ENCODE measurements at regions not wholly inside any gene's neighbourhood (a gene's known extent, or its start where the extent isn't known, plus 50 kb on each side); places are given as distances from the start of the nearest gene placed in this dataset.
A peak's percentile ranks its signal among the peaks of the same experiment; 100 is the strongest.

DNA sequence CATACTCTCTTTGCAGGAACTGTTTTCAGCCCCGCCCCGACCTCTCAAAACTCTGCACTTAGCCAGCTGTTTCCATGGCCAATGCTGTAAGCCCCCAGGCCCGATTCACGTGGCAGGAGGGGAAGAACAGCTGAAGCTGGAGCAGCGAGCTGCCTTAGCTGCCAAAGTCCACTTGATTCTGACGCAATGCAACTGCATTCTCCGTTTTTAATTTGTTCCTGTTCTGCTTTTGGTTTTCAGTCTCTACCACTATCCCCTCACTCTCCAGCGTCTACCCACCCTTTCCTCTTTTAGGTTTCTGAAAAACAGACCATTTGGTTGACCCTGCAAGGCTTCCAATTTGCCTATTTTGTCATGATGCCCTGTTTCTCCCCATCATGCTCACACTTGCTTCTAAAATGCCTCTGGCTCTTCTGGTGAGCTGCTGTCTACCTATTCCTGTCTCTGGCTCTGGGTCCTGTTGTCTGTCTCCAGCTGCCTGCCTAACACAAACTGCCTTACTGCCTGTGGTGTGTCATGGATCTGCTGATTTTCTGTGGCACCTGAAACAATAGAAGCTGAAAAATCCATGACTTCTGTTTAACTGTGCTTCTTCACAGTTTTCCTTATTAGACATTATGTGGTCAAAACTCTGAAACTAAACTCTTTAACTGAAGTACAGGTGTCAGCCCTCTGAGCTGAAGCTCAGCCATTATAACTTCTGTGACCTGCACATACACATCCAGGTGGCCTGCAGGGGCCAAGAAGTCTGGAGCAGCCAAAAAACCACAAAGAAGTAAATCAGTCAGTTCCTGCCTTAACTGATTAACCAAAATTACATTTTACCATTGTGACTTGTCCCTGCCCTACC is 160.5 kb upstream of the AGTR2 start:
- TF ChIP-seq, protein P1, sequence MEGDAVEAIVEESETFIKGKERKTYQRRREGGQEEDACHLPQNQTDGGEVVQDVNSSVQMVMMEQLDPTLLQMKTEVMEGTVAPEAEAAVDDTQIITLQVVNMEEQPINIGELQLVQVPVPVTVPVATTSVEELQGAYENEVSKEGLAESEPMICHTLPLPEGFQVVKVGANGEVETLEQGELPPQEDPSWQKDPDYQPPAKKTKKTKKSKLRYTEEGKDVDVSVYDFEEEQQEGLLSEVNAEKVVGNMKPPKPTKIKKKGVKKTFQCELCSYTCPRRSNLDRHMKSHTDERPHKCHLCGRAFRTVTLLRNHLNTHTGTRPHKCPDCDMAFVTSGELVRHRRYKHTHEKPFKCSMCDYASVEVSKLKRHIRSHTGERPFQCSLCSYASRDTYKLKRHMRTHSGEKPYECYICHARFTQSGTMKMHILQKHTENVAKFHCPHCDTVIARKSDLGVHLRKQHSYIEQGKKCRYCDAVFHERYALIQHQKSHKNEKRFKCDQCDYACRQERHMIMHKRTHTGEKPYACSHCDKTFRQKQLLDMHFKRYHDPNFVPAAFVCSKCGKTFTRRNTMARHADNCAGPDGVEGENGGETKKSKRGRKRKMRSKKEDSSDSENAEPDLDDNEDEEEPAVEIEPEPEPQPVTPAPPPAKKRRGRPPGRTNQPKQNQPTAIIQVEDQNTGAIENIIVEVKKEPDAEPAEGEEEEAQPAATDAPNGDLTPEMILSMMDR (IDR thresholded peaks at IDR 0.05; ENCODE audit: insufficient read depth in 1 of 2, low read depth in 1 of 2, low read length in 1 of 2, severe bottlenecking in 1 of 2, unreplicated experiment in 1 of 2): no peak
- Mint-ChIP-seq H3K27me3 (ENCODE audit: insufficient read depth, unreplicated experiment) (no peaks in the 10 kb centered on the region), H3K27ac (ENCODE audit: unreplicated experiment) (peak overlapping the region; percentile 7), H3K9me3 (ENCODE audit: unreplicated experiment) (peaks cover 33% of the 10 kb centered on the region), H3K4me1 (ENCODE audit: low read depth, unreplicated experiment) (peaks cover 8% of the 10 kb centered on the region), H3K4me3 (ENCODE audit: unreplicated experiment) (peak overlapping the region; percentile 58), H3K36me3 (ENCODE audit: insufficient read depth, unreplicated experiment) (no peaks in the 10 kb centered on the region)
- ChIA-PET CTCF (no interaction called here), POLR2A (no interaction called here)
- Histone ChIP-seq H3K27me3 (replicated peaks; ENCODE audit: control insufficient read depth, insufficient read depth, low read length) (no peaks in the 10 kb centered on the region), H3K4me3 (ENCODE audit: low read depth, low read length) (no peak overlapping the region), H3K36me3 (ENCODE audit: control insufficient read depth, insufficient read depth, low read length) (no peaks in the 10 kb centered on the region), H3K9me3 (no peaks in the 10 kb centered on the region), H3K4me1 (no peaks in the 10 kb centered on the region)
- intact Hi-C loops (cut with micrococcal nuclease; ENCODE audit: unreplicated experiment): no loop called here
- no TSS peak for BruUV-seq (replicated peaks)
- peak in 1 of 2 experiments; percentile 5 for DNase-seq

DNA sequence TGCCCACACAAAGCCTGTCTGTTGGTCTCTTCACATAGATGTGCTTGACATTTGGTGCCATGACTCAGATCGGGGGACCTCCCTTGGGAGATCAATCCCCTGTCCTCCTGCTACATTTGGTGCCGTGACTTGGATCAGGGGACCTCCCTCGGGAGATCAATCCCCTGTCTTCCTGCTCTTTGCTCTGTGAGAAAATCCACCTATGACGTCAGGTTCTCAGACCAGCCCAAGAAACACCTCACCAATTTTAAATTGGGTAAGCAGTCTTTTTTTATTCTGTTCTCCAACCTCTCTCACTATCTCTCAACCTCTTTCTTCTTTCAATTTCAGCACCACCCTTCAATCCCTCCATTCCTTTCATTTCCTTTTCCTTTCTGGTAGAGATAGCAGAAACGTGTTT is 159.6 kb upstream of the AGTR2 start:
- TF ChIP-seq, protein P1 (IDR thresholded peaks at IDR 0.05; ENCODE audit: insufficient read depth in 1 of 2, low read depth in 1 of 2, low read length in 1 of 2, severe bottlenecking in 1 of 2, unreplicated experiment in 1 of 2): no peak
- DNase-seq: no peak
- H3K36me3 Mint-ChIP-seq (ENCODE audit: insufficient read depth, unreplicated experiment): no peaks in the 10 kb centered on the region
- H3K4me3 Mint-ChIP-seq (ENCODE audit: unreplicated experiment): no peak overlapping the region
- ChIA-PET CTCF (no interaction called here), POLR2A (no interaction called here)
- no peaks in the 10 kb centered on the region for H3K27me3 Mint-ChIP-seq (ENCODE audit: insufficient read depth, unreplicated experiment)
- peaks cover 8% of the 10 kb centered on the region for H3K4me1 Mint-ChIP-seq (ENCODE audit: low read depth, unreplicated experiment)
- Histone ChIP-seq H3K4me1 (no peaks in the 10 kb centered on the region), H3K9me3 (no peaks in the 10 kb centered on the region), H3K36me3 (ENCODE audit: control insufficient read depth, insufficient read depth, low read length) (no peaks in the 10 kb centered on the region), H3K27me3 (replicated peaks; ENCODE audit: control insufficient read depth, insufficient read depth, low read length) (no peaks in the 10 kb centered on the region), H3K4me3 (ENCODE audit: low read depth, low read length) (no peak overlapping the region)
- no TSS peak for BruUV-seq (replicated peaks)
- H3K9me3 Mint-ChIP-seq (ENCODE audit: unreplicated experiment): peaks cover 33% of the 10 kb centered on the region
- intact Hi-C loops (cut with micrococcal nuclease; ENCODE audit: unreplicated experiment): no loop called here
- no peak overlapping the region for H3K27ac Mint-ChIP-seq (ENCODE audit: unreplicated experiment)

DNA sequence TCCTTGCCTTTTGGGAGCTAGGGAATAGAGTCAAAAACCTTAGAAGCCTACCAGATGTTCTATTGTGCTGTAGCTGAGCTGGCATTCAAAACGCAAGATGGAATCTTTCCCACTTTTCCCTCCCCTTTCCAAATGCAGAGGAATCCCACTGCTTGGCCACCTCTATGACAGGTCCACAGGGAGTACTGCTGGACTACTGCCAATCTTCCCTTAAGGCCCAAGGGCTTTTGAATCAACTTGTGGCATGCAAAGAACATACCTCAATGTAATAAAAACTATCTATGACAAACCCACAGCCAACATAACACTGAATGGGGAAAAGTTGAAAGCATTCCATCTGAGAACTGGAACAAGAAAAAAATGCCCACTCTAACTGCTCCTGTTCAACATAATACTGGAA is 139.2 kb upstream of the AGTR2 start:
- H3K4me1 Mint-ChIP-seq (ENCODE audit: low read depth, unreplicated experiment): no peaks in the 10 kb centered on the region
- BruUV-seq (replicated peaks): no TSS peak

More for the DNA sequence above, 139.2 kb upstream of the AGTR2 start:
- ChIA-PET CTCF (no interaction called here), POLR2A (no interaction called here)
- Mint-ChIP-seq H3K27me3 (ENCODE audit: insufficient read depth, unreplicated experiment) (no peaks in the 10 kb centered on the region), H3K9me3 (ENCODE audit: unreplicated experiment) (no peaks in the 10 kb centered on the region), H3K36me3 (ENCODE audit: insufficient read depth, unreplicated experiment) (no peaks in the 10 kb centered on the region), H3K27ac (ENCODE audit: unreplicated experiment) (no peak overlapping the region), H3K4me3 (ENCODE audit: unreplicated experiment) (no peak overlapping the region)
- Histone ChIP-seq H3K9me3 (no peaks in the 10 kb centered on the region), H3K36me3 (ENCODE audit: control insufficient read depth, insufficient read depth, low read length) (no peaks in the 10 kb centered on the region), H3K4me1 (no peaks in the 10 kb centered on the region), H3K4me3 (ENCODE audit: low read depth, low read length) (no peak overlapping the region), H3K27me3 (replicated peaks; ENCODE audit: control insufficient read depth, insufficient read depth, low read length) (no peaks in the 10 kb centered on the region)
- DNase-seq: no peak
- TF ChIP-seq, protein P1 (IDR thresholded peaks at IDR 0.05; ENCODE audit: insufficient read depth in 1 of 2, low read depth in 1 of 2, low read length in 1 of 2, severe bottlenecking in 1 of 2, unreplicated experiment in 1 of 2): no peak
- intact Hi-C loops (cut with micrococcal nuclease; ENCODE audit: unreplicated experiment): no loop called here
